GM19099 (cell line): ENCODE measurements at regions not wholly inside any gene's neighbourhood (a gene's known extent, or its start where the extent isn't known, plus 50 kb on each side); places are given as distances from the start of the nearest gene placed in this dataset.
A peak's percentile ranks its signal among the peaks of the same experiment; 100 is the strongest.

Experiments used
- POLR2A ChIP-seq: IDR thresholded peaks from 3 replicates; pipeline ENCODE4 v1.6.1; 2011; ENCODE audit warnings: low read depth; ENCODE audit not compliant: insufficient read length; ENCODE audit errors: extremely low read depth

GRCh38 chr9:129327552-129328328 is 149.7 kb upstream of the IER5L start:
- TF ChIP-seq POLR2A: no peak

- TF ChIP-seq POLR2A: no peak
Measured at GRCh38 chr9:129326061-129327005, 148.3 kb upstream of the IER5L start.

GRCh38 chr9:129324808-129325502 is 146.9 kb upstream of the IER5L start:
- TF ChIP-seq POLR2A: no peak

- TF ChIP-seq POLR2A: no peak
Measured at GRCh38 chr9:129323999-129324553, 146.0 kb upstream of the IER5L start.

GRCh38 chr9:129323376-129323998 is 145.4 kb upstream of the IER5L start:
- TF ChIP-seq POLR2A: no peak

- no peak for TF ChIP-seq POLR2A
Measured at GRCh38 chr9:129322641-129323375, 144.7 kb upstream of the IER5L start.

- TF ChIP-seq POLR2A: no peak
Measured at GRCh38 chr9:129322022-129322621, 144.1 kb upstream of the IER5L start.

GRCh38 chr9:129321286-129322021 is 143.4 kb upstream of the IER5L start:
- TF ChIP-seq POLR2A: no peak

- peak; percentile 26 for TF ChIP-seq POLR2A
Measured at GRCh38 chr9:129320575-129321285, 142.7 kb upstream of the IER5L start.

- TF ChIP-seq POLR2A: no peak
Measured at GRCh38 chr9:129319938-129320481, 141.9 kb upstream of the IER5L start.

GRCh38 chr9:129319076-129319937 is 141.2 kb upstream of the IER5L start:
- TF ChIP-seq POLR2A: no peak
